Pulmonary artery endothelial cell (primary cell): ENCODE measurements at regions not wholly inside any gene's neighbourhood (a gene's known extent, or its start where the extent isn't known, plus 50 kb on each side); places are given as distances from the start of the nearest gene placed in this dataset.
A peak's percentile ranks its signal among the peaks of the same experiment; 100 is the strongest.

Experiments
- DNase-seq: peaks from one replicate; pipeline ENCODE4 v3.0.0-alpha.2; 2011; ENCODE audit warnings: low read depth, low spot score

DNA sequence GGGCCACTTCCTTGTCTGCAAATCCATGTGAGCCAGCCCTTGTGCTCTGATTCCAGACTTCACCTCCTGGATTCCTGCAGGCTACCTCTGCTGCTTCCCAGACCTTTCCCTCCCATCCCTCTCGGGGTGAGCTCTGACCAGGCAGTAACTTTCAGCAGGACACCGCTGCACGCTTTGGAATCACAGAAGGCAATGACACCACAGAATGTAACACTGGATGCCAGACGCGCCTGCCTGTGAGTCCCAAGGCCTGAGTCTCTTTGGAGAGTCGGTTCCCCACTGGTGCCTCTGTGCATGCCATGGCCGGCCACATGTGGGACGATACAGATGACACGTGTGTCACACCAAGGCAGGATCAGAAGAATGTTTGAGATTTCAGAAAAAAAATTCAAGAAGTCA, 89.7 kb upstream of the ERRFI1 start:
- no peak for DNase-seq

DNA sequence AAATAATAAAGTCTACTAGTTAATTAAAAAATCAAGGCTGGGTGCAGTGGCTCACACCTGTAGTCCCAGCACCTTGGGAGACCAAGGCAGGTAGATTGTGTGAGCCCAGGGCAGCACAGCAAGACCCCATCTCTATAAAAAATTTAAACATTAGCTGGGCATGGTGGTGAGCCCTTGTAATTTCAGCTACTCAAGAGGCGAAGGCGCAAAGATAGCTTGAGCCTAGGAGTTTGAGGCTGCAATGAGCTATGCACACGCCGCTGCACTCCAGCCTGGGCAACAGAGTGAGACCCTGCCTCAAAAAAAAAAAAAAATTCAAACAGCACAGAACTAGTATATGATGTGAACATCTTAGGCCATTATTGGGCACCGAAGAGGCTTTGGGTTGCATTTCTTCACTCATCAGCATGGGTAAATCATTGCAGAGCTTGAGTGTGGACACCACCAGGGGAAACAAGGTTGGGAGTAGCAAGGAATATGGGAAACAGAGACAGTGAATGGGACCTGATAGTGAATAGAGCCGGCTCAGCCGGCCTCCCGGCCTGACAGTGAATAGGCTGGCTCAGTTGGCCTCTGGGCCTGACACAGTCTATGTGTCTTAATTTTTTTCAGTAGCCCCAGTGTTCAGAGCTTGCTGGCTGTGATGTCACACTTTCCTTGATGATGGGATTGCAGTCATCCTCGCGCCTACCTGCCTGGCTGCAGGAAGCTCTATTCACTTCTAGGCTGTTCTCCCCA, 89.1 kb upstream of the ERRFI1 start:
- DNase-seq, result no peak

- no peak for DNase-seq
These were observed 87.4 kb upstream of the ERRFI1 start for GRCh38 chr1:8113262-8114220.

DNA sequence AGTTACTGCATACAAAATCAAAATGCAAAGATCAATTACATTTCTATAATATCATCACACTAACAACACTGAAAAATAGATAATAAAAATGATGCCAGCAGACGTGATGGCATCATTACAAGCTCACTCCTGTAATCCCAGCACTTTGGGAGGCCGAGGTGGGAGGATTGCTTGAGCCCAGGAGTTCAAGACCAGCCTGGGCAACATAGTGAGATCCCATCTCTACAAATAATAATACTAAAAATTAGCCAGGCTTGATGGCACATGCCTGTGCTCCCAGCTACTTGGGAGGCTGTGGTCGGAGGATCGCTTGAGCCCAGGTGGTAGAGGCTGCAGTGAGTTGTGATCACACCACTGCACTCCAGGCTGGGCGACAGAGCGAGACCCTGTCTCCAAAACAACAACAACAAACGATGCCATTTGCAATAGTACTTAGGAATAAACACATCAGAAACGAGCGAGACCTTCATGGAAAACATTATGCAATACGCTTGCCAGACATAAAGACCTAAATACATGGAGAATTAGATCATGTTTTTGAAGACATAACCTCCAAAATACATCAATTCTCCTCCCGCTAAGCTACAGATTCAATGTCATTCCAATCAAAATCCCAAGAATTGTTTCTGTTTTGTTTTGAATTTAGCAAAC, 86.6 kb upstream of the ERRFI1 start:
- DNase-seq, result no peak

GRCh38 chr1:8111560-8111959, 85.5 kb upstream of the ERRFI1 start:
- DNase-seq, result no peak

GRCh38 chr1:8109216-8109615, 83.1 kb upstream of the ERRFI1 start:
- DNase-seq, result no peak

- DNase-seq, result no peak
These were observed 81.8 kb upstream of the ERRFI1 start for GRCh38 chr1:8107897-8108296.

DNA sequence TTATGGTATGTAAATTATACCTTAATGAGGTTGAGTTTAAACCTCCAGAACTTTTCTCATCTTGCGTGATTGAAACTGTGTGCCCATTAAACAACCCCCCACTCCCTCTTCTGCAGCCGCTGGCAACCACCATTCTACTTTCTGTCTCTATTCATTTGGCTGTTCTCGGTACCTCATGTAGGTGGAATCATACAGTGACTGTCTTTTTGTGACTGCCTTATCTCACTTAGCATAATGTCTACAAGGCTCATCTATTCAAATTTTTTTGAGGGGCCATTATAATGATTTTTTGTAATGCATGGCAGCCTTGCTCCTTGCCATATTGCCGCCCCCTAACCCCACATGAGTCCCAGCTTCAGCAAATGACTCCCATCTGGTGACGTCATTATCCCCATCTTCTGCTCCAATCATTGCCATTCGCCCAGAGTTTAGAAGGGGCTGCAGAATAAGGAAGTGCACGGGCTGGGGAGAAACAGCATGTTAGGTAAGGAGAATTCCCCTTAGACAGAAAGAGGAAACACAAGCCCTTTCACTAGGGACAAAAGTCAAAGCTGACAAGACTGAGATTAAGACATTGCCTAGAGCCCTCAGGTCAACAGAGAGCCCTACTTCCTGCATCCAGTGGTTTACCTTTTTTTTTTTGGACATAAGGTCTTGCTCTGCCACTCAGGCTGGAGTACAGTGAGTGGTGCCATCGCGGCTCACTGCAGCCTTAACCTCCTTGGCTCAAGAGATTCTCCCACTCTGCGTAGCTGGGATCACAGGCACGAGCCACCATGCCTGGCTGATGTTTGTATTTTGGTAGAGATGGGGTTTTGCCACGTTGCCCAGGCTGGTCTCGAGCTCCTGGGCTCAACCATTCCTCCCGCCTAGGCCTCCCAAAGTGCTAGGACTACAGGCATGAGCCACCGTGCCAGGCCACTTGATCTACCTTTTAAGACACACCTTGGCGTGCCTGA, 78.4 kb upstream of the ERRFI1 start:
- no peak for DNase-seq

DNA sequence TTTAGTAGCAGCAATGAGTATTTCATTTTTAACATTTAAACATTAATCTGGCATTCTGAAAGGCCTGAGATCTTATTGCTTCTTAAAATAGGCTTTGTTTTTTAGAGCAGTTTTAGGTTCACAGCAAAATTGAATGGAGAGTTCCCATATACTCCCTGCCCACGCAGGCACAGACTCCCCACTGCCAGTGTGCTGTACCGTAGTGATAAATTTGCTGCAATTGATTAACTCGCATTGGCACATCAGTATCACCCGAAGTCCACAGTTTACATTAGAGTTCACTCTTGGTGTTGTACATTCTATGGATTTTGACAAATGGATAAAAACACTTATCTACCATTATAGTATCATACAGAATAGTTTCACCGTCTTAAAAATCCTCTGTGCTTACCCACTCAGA, 71.8 kb upstream of the ERRFI1 start:
- DNase-seq, result no peak

- peak; percentile 85 for DNase-seq
These were observed 71.1 kb upstream of the ERRFI1 start for GRCh38 chr1:8097077-8097799.

DNA sequence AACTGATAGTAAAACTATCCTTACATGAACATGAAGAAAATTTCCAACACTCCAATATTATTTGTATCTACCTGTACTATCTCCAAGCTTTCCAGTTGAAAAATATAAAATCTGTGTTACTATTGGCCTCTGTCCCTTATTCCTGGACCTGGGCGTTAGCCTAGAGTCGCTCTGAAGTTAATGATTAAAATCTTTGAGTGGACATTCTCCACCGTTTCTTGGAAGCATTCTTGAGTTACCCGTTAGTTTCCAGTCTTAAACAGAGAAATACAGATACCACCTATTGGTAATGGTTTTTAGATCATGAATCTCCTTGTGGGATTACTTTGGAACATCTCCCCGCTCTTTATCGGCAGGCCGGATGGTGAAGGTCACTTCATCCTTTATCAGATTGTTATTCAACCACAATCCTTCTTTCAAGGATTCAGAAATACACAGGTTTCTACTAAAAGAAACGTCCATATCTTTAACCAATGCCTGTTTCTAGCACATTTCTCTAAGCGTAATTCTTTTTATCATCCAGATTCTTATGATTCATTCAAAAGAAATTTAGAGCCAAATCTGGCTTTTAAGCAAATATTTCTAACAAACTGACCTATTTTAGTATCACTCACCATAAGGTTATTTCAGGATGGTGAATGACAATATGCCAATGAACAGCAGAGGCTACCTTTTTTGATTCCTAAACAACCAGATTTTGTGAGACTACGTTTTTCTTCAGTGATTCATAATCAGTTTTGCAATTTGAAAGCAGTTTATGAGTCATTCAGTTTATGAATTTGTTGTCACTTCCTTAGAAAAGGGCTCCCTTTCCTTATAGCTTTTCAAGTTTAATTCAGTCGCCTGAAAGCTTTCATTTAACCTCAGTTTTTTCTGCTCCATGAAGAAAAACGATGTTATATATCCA, 70.2 kb upstream of the ERRFI1 start:
- DNase-seq, result no peak

DNA sequence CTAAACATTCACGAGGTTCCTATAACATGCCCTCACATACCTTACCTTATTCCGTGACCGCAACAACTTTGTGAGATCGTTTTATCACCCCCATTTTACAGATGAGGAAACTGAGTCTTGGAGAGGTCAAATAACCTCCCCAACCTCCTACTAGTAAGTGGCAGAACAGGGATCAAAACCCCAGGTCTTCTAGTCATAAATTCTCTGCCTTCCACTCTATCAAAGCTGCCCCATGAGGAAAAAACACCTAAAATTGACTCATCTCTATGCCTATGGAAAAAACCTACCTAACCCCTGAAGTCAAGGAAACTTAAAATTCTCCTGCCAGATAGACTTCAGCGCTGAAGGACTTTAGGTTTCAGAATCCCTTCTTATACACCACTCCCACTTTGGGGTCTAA, 69.5 kb upstream of the ERRFI1 start:
- DNase-seq, result no peak

DNA sequence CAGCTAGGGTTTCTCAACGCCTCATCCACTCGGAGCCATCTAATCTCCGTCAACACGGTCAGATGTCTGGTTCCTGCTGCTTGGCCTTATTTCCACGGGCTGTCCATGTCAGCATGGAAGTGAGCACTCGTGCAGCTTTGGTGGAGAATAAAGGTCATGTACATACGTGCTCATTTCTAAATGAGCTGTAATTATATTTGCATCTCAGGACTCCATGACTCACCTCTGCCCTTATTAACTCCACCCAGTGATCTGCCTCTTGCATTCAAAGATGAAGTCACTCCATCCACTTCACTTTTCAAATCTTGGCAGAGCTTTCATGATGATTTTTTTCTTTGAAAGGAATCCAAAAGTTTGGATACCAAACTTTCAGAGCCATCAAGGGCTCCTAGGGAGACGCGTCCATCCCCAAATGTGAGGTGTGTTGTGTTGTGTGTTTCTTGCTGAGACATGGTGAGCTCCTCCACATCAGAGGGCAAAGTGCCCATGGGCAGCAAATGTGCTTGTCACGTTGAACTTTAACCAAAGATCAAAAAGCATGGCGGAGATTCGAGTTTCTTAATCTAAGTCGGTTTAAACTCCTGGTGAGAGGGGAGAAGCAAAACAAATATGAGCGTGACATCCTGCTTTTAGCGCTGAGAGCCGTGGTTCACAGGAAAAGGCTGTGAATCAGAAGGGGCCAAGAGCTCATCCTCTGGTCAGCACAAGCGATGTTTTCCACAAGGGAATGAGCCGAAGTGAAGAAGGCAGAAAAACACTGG, 68.6 kb upstream of the ERRFI1 start:
- DNase-seq, result peak; percentile 79

DNA sequence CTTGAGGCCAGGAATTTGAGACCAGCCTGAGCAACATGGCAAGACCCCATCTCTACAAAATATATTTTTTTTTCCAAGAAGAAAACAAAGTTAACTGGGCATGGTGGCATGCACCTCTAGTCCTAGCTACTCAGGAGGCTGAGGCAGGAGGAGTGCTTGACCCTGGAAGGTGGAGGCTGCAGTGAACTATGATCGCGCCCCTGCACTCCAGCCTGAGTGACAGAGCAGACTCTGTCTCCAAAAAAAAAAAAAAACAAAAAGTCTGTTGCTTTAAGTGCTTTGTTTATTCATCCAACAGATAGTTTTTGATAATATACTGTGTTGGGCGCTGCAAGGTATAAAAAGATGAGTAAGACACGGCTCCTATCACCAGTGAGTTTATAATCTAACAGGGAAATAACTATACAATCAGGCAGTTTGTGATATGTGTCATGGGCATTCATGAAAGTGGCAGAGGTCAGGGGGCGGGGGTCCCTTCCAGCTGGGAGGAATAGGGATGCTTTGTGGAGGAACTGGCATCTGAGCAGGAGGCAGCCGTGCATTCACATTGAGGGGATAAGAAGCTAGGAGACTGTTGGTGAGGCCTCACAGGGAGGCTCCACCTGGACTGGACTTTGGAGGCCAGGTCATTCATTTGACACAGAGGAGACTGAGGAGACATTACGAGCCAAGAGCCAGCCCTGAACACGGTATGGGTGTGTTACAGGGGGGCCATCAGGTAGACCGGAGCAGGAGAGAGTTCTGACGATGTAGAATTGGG, 67.3 kb upstream of the ERRFI1 start:
- no peak for DNase-seq

GRCh38 chr1:8092657-8093056, 66.5 kb upstream of the ERRFI1 start:
- no peak for DNase-seq

GRCh38 chr1:8091691-8092090, 65.6 kb upstream of the ERRFI1 start:
- DNase-seq, result no peak

DNA sequence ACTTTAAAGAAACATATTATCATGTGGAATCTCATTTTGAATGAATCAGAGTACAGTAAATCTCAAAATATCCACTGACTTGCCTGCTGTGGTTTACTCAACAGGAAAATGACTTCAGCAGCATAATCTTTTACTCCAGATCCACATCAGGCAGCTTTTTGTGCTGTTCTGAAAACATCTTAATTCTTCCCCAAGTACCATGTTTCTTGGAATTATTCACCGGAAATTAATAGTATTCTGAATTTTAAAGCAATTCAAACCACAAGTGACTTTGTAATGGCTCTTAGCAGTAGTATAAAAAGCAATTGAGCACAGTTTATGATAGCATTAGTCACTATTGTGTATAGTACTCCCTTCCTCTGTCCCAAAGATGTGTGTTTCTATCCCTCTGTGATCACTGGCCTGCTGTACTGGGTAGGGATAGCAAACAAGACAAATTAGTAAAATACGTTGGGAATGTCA, 64.2 kb upstream of the ERRFI1 start:
- peak; percentile 78 for DNase-seq
